GM21390 (cell line): ENCODE measurements at regions not wholly inside any gene's neighbourhood (a gene's known extent, or its start where the extent isn't known, plus 50 kb on each side); places are given as distances from the start of the nearest gene placed in this dataset.
A peak's percentile ranks its signal among the peaks of the same experiment; 100 is the strongest.

ENCODE experiments used
- ATAC-seq: cut with Tn5 transposase; IDR thresholded peaks from one replicate; pipeline ENCODE4 v1.9.1; 2021; ENCODE audit not compliant: unreplicated experiment

DNA sequence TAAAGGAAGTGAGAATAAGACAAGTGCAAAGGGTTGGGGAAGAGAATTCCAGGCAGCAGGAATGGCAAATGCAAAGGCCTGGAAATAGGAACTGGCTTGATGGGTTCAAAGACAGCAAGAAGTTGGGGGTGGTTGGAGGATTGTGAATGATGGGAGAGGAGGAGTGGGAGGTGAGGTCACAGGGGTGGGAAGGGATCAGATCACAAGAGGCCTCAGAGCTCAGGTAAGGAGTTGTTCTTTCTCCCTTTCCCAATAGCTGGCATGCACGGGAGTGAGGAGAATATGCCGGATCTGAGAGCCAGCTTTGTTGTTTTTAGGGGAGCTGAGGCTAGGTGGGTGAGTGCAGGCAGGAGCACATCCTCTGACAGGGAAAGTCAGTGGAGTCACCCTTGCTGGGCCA, 94.0 kb upstream of the RAB3GAP2 start:
- no peak for ATAC-seq

- ATAC-seq: no peak
These were observed 91.1 kb upstream of the RAB3GAP2 start for GRCh38 chr1:220363196-220363837.

GRCh38 chr1:220356981-220357850, 85.0 kb upstream of the RAB3GAP2 start:
- ATAC-seq: no peak

GRCh38 chr1:220353229-220354012, 81.2 kb upstream of the RAB3GAP2 start:
- no peak for ATAC-seq

- no peak for ATAC-seq
These were observed 76.0 kb upstream of the RAB3GAP2 start for GRCh38 chr1:220348211-220348610.

GRCh38 chr1:220347654-220348175, 75.5 kb upstream of the RAB3GAP2 start:
- ATAC-seq: no peak

DNA sequence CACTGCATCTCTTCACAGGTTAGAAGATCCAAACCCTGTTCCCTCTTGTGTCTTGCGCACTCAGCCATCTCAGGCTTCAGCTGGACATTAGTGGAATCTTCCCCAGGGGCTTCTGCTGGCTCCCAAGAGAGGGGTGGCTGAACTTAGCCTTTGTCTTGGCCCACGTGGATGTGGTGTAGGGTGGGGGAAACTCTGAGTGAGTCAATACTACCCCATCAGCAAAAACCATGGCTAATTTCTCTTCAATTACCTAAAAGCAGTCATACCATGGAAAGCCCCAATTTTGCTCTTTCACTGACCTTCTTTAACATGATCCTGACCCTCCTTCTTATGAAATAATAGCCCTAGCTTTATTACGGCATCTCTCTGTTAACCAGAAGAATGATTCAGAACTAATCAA, 72.5 kb upstream of the RAB3GAP2 start:
- ATAC-seq: peak; percentile 59

DNA sequence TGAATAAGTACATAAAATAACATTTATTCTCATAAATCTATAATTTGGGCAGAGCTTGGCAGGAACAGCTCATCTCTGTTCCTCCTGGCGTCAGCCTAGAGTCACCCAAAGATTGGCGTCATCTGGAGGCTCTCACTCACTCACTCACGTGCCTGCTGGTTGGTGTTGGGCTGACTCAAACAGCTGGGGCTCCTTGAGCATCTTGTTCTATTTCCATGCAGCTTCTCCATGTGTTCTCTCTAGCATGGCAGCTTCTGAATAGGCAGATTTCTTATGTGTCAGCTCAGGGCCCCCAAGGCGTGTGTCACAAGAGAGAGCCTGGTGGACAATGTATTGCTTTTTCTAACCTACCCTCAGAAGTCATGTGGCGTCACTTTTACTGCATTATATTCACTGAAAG, 70.6 kb upstream of the RAB3GAP2 start:
- no peak for ATAC-seq

- ATAC-seq: no peak
These were observed 68.9 kb upstream of the RAB3GAP2 start for GRCh38 chr1:220341126-220341525.

DNA sequence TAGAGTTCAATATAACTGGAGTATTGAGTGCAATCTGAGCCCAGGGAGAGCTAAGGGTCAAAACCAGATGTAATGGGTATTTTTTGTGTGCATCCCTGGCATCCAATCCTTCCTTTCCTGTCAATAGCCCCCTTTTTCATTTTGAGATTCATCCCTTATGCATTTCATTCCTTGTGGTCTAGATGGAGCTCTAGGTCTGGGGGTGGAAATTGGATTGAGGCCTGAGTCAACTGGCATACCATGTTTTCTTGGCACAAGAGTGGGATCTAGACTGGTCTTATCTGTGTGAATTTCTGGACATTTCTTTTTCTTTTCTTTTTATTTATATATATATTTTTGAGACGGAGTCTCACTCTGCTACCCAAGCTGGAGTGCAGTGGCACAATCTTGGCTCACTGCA, 67.3 kb upstream of the RAB3GAP2 start:
- ATAC-seq: no peak

GRCh38 chr1:220338759-220339158, 66.5 kb upstream of the RAB3GAP2 start:
- ATAC-seq: no peak

DNA sequence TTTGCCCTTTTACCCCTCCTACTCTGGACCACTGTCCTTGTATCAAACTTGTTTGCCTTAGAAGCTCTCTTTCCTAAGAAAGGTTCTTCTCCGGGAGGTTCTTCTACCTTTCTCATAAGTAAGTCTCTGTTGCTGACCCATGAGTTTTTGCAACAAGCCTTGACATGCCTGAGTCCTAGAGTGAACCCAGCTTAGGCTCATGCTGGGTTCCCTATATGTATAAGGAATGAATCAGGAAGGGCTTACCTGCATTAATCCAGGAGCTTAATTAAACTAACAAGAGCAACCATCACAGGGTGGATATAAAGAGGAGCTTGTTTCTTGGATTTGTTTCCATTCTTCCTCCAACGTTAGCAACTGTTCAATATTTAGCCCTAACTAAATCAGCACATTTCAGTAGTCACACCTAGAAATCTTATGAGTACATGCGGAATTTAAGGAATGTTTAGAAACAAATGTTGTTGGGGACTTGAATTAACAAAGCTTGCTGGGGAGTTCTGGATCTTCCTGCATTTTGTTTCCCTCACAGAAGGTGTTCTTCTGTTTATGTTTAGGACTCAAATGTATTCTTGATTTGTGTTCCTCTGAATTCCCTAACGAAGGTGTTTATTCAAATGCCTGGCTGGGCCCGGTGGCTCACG, 64.3 kb upstream of the RAB3GAP2 start:
- ATAC-seq: no peak

DNA sequence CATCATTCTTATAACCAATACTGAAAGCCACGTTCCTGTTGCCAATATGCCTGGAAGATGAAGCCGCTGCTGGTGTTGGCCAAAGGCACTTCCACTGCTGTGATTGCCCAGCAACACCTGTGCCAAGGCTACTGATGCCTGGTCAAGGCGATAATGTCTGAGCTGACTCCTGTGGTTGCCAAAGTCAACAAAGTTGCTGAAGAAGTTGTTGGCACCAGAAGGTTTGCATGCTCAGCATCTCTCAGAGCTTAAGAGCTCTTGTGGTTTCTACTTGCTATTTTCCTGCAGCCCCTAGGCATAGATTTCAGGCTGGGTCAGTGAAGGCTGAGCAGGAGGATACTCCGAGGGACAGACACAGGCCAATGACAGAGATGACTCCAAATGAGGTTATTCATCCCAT, 63.4 kb upstream of the RAB3GAP2 start:
- no peak for ATAC-seq

DNA sequence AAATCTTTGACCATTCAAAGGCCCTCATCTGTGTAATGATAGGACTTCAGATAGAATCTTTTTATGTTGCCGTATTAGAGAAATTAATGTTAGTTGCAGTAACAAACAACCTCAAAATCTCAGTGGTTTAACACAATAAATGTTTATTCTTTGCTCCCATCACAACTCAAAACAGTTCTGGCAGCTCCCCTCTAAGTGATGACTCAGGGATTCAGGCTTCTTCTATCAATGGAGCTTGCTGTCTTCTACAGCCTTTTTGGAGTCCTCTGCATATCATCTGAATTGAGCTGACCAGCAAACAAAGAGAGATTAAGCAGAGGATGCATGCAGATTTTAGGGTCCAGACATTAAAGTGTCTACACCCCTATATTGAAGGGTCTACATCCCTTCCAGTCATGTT, 59.1 kb upstream of the RAB3GAP2 start:
- ATAC-seq: no peak

DNA sequence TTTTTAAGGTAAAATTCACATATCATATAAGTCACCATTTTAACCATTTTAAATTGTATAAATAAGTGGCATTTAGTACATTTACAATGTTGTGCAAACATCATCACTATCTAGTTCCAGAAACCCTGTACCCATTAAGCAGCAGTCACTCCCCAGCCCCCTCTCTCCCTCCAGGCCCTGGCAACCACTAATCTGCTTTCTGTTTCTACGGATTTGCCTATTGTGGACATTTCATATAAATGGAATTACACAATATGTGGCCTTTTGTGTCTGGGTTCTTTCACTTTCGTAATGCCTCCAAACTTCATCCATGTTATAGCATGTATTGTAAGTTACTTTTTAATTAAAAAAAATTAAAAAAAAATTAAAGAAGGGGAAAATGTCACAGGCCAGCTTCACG, 58.0 kb upstream of the RAB3GAP2 start:
- no peak for ATAC-seq

GRCh38 chr1:220327106-220327505, 54.9 kb upstream of the RAB3GAP2 start:
- no peak for ATAC-seq

- ATAC-seq: no peak
These were observed 54.3 kb upstream of the RAB3GAP2 start for GRCh38 chr1:220326578-220326977.

DNA sequence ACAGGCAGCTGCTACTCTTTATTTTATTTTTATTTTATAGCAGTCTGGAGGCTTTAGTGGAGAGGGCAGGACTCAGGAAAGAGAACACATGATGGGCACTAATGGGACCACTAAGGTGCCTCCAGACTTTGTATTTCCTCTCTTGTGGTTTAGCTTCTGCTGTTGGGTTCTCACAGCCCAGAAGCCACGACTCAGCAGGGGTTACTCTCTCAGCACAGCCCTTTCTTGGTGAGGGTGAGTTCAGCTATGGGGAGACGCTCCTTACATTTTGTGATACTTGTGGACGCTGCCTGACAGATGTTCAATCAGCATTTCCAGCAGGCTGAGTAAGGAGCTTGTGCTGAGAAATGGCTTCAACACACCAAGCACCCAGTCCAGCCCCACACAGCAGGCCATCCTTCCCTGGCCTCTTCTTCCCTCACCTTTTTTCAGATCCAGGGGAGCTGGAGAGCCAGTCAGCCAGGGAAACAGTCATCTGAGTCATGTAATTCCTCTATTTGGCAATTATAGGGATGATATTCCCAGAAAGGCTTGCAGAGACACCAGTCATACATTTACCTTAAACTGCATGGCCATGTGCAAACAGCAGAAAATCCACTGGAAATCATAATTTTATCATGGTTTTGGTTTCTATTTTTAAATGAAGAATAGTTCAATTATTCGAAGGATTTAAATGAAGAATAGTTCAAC, 53.2 kb upstream of the RAB3GAP2 start:
- ATAC-seq: no peak

- ATAC-seq: no peak
These were observed 51.5 kb upstream of the RAB3GAP2 start for GRCh38 chr1:220323717-220324116.

- ATAC-seq: no peak
These were observed 50.3 kb upstream of the RAB3GAP2 start for GRCh38 chr1:220322570-220322969.
